Peyer's patch (tissue), 4 donors: ENCODE measurements at regions not wholly inside any gene's neighbourhood (a gene's known extent, or its start where the extent isn't known, plus 50 kb on each side); places are given as distances from the start of the nearest gene placed in this dataset.

Source experiments
- CTCF ChIP-seq, 6 experiments: fragments of 450-650 bp in 4 of 6; fragments of 200-600 bp in 2 of 6; sonication (generic) in 1 of 6; IDR thresholded peaks; one replicate each; pipeline ENCODE4 v1.5.1; 2017 to 2019; ENCODE audit warnings: antibody characterized with exemption in 6 of 6, mild to moderate bottlenecking in 3 of 6, moderate library complexity in 1 of 6
- POLR2A ChIP-seq, 2 donors: fragments of 450-650 bp; IDR thresholded peaks; one replicate each; pipeline ENCODE4 v1.5.1; 2017; ENCODE audit warnings: antibody characterized with exemption in 2 of 2, mild to moderate bottlenecking in 2 of 2, moderate library complexity in 2 of 2

DNA sequence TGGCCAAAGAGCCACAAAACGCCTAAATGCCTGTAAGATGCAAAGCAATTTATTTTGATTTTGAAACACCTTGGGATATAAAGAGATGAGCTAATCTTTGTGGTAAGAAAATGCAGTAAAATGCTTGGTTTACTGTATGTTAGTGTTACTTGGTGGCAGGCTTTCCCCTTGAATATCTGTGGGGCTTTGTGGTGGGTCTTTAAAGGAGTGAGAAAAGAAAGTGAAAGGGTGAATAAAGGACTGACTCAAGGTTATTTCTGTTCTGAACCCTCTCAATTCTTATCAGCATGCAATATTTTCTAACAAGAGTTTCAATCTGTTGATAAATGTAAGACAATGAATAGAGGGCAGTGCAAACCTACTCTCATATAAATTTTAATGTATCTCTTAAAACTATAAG lies 1555.9 kb upstream of the RAG2 start:
- TF ChIP-seq CTCF (IDR thresholded peaks at IDR 0.05) (no peak), POLR2A (IDR thresholded peaks at IDR 0.05) (no peak)
